ENCODE measurements at regions not wholly inside any gene's neighbourhood (a gene's known extent, or its start where the extent isn't known, plus 50 kb on each side); places are given as distances from the start of the nearest gene placed in this dataset.
"Not testable (repeated sequence)": the region's sequence is repeated elsewhere in the genome, so short reads cannot be mapped to it uniquely, and the experiment has no call there.

- no peaks in the 10 kb centered on the region for H3K27me3 ChIP-seq
- ATAC-seq (ENCODE audit: low FRiP score in 2 of 2) (peak; percentile 16 to 46), DNase-seq (no peak)
- no peak overlapping the region for H3K4me3 ChIP-seq
- peaks cover 0 to 5% (median 0%) of the 10 kb centered on the region in 4 donors for H3K9me3 ChIP-seq
- TF ChIP-seq EP300 (IDR thresholded peaks at IDR 0.05) (no peak), POLR2A (IDR thresholded peaks at IDR 0.05) (no peak), POLR2AphosphoS5 (IDR thresholded peaks at IDR 0.05) (no peak)
- TF ChIP-seq, protein P1, sequence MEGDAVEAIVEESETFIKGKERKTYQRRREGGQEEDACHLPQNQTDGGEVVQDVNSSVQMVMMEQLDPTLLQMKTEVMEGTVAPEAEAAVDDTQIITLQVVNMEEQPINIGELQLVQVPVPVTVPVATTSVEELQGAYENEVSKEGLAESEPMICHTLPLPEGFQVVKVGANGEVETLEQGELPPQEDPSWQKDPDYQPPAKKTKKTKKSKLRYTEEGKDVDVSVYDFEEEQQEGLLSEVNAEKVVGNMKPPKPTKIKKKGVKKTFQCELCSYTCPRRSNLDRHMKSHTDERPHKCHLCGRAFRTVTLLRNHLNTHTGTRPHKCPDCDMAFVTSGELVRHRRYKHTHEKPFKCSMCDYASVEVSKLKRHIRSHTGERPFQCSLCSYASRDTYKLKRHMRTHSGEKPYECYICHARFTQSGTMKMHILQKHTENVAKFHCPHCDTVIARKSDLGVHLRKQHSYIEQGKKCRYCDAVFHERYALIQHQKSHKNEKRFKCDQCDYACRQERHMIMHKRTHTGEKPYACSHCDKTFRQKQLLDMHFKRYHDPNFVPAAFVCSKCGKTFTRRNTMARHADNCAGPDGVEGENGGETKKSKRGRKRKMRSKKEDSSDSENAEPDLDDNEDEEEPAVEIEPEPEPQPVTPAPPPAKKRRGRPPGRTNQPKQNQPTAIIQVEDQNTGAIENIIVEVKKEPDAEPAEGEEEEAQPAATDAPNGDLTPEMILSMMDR (IDR thresholded peaks at IDR 0.05) = no peak
- WGBS, 2 donors = 33 to 50% methylated on average over 1 of the region's 1 CpG
- H3K27ac ChIP-seq = no peak overlapping the region
- no peaks in the 10 kb centered on the region for H3K4me1 ChIP-seq
- H3K36me3 ChIP-seq = no peaks in the 10 kb centered on the region
These were observed 176.5 kb upstream of the CTNND2 start for GRCh38 chr5:12080761-12081160.

DNA sequence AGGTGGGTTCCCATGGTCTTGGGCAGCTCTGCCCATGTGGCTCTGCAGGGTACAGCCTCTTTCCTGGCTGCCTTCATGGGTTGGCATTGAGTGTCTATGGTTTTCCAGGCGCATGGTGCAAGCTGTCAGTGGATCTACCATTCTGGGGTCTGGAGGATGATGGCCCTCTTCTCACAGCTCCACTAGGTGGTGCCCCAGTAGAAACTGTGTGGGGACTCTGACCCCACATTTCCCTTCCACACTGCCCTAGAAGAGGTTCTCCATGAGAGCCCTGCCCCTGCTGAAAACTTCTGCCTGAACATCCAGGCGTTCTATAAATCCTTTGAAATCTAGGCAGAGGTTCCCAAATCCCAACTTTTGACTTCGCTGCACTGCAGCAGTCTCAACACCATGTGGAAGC, 174.0 kb upstream of the CTNND2 start:
- not testable (repeated sequence) for DNase-seq; H3K27ac ChIP-seq; H3K4me1 ChIP-seq; H3K27me3 ChIP-seq; ATAC-seq (ENCODE audit: low FRiP score in 2 of 2); H3K4me3 ChIP-seq; H3K9me3 ChIP-seq; H3K36me3 ChIP-seq
- WGBS, 2 donors = 80 to 89% methylated on average over 3 of the region's 3 CpGs

- ATAC-seq (ENCODE audit: low FRiP score in 2 of 2) (no peak), DNase-seq (no peak)
- Histone ChIP-seq H3K27ac (no peak overlapping the region), H3K9me3 (no peaks in the 10 kb centered on the region), H3K36me3 (no peaks in the 10 kb centered on the region), H3K27me3 (no peaks in the 10 kb centered on the region), H3K4me3 (no peak overlapping the region), H3K4me1 (no peaks in the 10 kb centered on the region)
- WGBS, 2 donors = 65 to 86% methylated on average over 3 of the region's 3 CpGs
- TF ChIP-seq, protein P1 (IDR thresholded peaks at IDR 0.05) = no peak
- TF ChIP-seq POLR2AphosphoS5 (IDR thresholded peaks at IDR 0.05) (no peak), POLR2A (IDR thresholded peaks at IDR 0.05) (no peak), EP300 (IDR thresholded peaks at IDR 0.05) (no peak)
These were observed 169.2 kb upstream of the CTNND2 start for GRCh38 chr5:12073426-12073825.

GRCh38 chr5:12072441-12072840, 168.2 kb upstream of the CTNND2 start:
- 55 to 56% methylated on average over 5 of the region's 5 CpGs for WGBS, 2 donors
- no peak overlapping the region for H3K4me3 ChIP-seq
- no peak for TF ChIP-seq EP300 (IDR thresholded peaks at IDR 0.05)
- TF ChIP-seq, protein P1 (IDR thresholded peaks at IDR 0.05) = no peak
- TF ChIP-seq POLR2AphosphoS5 (IDR thresholded peaks at IDR 0.05) = no peak
- TF ChIP-seq POLR2A (IDR thresholded peaks at IDR 0.05) = no peak
- H3K27me3 ChIP-seq = no peaks in the 10 kb centered on the region
- H3K36me3 ChIP-seq = no peaks in the 10 kb centered on the region
- no peaks in the 10 kb centered on the region for H3K9me3 ChIP-seq
- H3K27ac ChIP-seq = no peak overlapping the region
- DNase-seq (no peak), ATAC-seq (ENCODE audit: low FRiP score in 2 of 2) (no peak)
- no peaks in the 10 kb centered on the region for H3K4me1 ChIP-seq

DNA sequence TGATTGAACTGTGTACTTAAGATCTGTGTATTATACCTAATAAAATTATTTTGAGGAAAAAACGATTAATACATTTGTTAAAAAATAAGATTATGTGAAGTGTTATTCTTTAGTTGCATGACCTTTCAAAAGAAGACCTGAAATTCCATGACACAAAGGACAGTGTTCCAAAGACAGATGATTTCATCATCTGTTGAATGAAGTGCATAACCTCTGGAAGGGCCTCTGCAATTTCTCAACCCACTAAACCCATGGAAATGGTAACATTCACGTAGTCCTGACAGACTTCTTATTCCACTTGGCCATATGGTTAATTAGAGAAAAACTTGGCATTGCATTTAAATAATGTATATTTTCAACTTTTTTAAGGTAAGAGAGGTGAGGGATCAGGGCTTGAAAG, 167.2 kb upstream of the CTNND2 start:
- H3K9me3 ChIP-seq = no peaks in the 10 kb centered on the region
- ATAC-seq (ENCODE audit: low FRiP score in 2 of 2) (no peak), DNase-seq (no peak)
- WGBS, 2 donors = 66 to 72% methylated on average over 2 of the region's 2 CpGs
- TF ChIP-seq POLR2AphosphoS5 (IDR thresholded peaks at IDR 0.05) (no peak), EP300 (IDR thresholded peaks at IDR 0.05) (no peak), POLR2A (IDR thresholded peaks at IDR 0.05) (no peak)
- TF ChIP-seq, protein P1 (IDR thresholded peaks at IDR 0.05) = no peak
- H3K27ac ChIP-seq = no peak overlapping the region
- H3K4me3 ChIP-seq = no peak overlapping the region
- H3K36me3 ChIP-seq = no peaks in the 10 kb centered on the region
- no peaks in the 10 kb centered on the region for H3K4me1 ChIP-seq
- no peaks in the 10 kb centered on the region for H3K27me3 ChIP-seq

All from upper lobe of left lung (tissue), 6 donors.